H1 (cell line): ENCODE measurements at regions not wholly inside any gene's neighbourhood (a gene's known extent, or its start where the extent isn't known, plus 50 kb on each side); places are given as distances from the start of the nearest gene placed in this dataset.

Experiments
- CTCF ChIA-PET: fragments of 300-600 bp; sonication (Branson Sonifier 250); formaldehyde crosslinking; loops from one replicate; lab custom pipeline; 2021; ENCODE audit not compliant: partially characterized antibody; lab: Charles Lee
- POLR2A ChIA-PET: fragments of 300-600 bp; sonication (Branson Sonifier 250); formaldehyde crosslinking; loops from one replicate; lab custom pipeline; 2021; ENCODE audit warnings: inconsistent platforms; ENCODE audit not compliant: partially characterized antibody; lab: Charles Lee
- DNase-seq, 2 experiments: peaks; one replicate each; pipeline versions ENCODE4 v3.0.0 to v3.0.0-alpha.2; 2010 to 2022; ENCODE audit warnings: low spot score in 2 of 2, low read depth in 1 of 2, mixed read lengths in 1 of 2
- FAIRE-seq: peaks from 2 replicates; lab custom pipeline; 2011; peaks lifted over from hg19 to GRCh38; lab: Jason Lieb, UNC
- H2AFZ ChIP-seq: 2 replicates; pipeline ENCODE4 v1.8.1; 2012; ENCODE audit warnings: low read length, inconsistent platforms
- H2AK5ac ChIP-seq: 2 replicates; pipeline ENCODE4 v1.6.1; 2013; ENCODE audit warnings: low read depth, low read length
- H2BK120ac ChIP-seq: replicated peaks from 2 replicates; pipeline ENCODE3; 2013; ENCODE audit warnings: low read depth, low read length, inconsistent platforms
- H2BK12ac ChIP-seq: 2 replicates; pipeline ENCODE4 v1.6.1; 2013; ENCODE audit warnings: low read depth, low read length
- H2BK15ac ChIP-seq: 2 replicates; pipeline ENCODE4 v1.6.1; 2013; ENCODE audit warnings: low read length
- H2BK20ac ChIP-seq: 2 replicates; pipeline ENCODE4 v1.6.1; 2013; ENCODE audit warnings: low read length
- H2BK5ac ChIP-seq: 2 replicates; pipeline ENCODE4 v1.6.1; 2013; ENCODE audit warnings: low read depth, low read length
- H3K14ac ChIP-seq: 2 replicates; pipeline ENCODE4 v1.6.1; 2013; ENCODE audit warnings: inconsistent platforms; ENCODE audit not compliant: insufficient read length
- H3K18ac ChIP-seq: 2 replicates; pipeline ENCODE4 v1.6.1; 2013; ENCODE audit warnings: low read length; ENCODE audit errors: extremely low read depth
- H3K23ac ChIP-seq: 2 replicates; pipeline ENCODE4 v1.6.1; 2013; ENCODE audit warnings: inconsistent platforms; ENCODE audit not compliant: insufficient read length
- H3K23me2 ChIP-seq: 2 replicates; pipeline ENCODE4 v1.6.1; 2013; ENCODE audit warnings: low read depth, low read length
- H3K27ac ChIP-seq: 2 replicates; pipeline ENCODE4 v1.6.1; 2011; ENCODE audit warnings: low read depth, low read length, inconsistent platforms
- H3K27me3 ChIP-seq, 4 experiments: replicated peaks in 1 of 4; 1 replicate in 1 of 4; 2 replicates in 3 of 4; pipeline versions ENCODE4 v1.6.1 to v1.8.1; 2011 to 2013; ENCODE audit warnings: low read length in 3 of 4, mild to moderate bottlenecking in 3 of 4, inconsistent platforms in 2 of 4, mixed read lengths in 2 of 4, moderate library complexity in 1 of 4; ENCODE audit not compliant: control insufficient read depth in 3 of 4, insufficient read depth in 3 of 4; ENCODE audit errors: extremely low read depth in 1 of 4
- H3K36me3 ChIP-seq, 4 experiments: 2 replicates each; pipeline versions ENCODE4 v1.6.1 to v1.8.1; 2011 to 2013; ENCODE audit warnings: mild to moderate bottlenecking in 4 of 4, low read length in 3 of 4, moderate library complexity in 2 of 4, control low read depth in 1 of 4, inconsistent platforms in 1 of 4; ENCODE audit not compliant: insufficient read depth in 4 of 4, control insufficient read depth in 2 of 4
- H3K4ac ChIP-seq: replicated peaks from 2 replicates; pipeline ENCODE3; 2013; ENCODE audit warnings: low read length, low read depth, mixed read lengths, inconsistent platforms; ENCODE audit not compliant: insufficient read length
- H3K4me1 ChIP-seq, 4 experiments: replicated peaks in 1 of 4; 1 replicate in 1 of 4; 2 replicates in 3 of 4; pipeline versions ENCODE4 v1.6.1 to v1.8.1; 2011 to 2013; ENCODE audit warnings: low read length in 3 of 4, inconsistent platforms in 2 of 4, mixed read lengths in 1 of 4; ENCODE audit not compliant: insufficient read depth in 4 of 4, control insufficient read depth in 3 of 4
- H3K4me2 ChIP-seq, 2 experiments: 2 replicates each; pipeline versions ENCODE4 v1.6.1 to v1.8.1; 2011 to 2013; ENCODE audit warnings: low read depth in 2 of 2, low read length in 2 of 2, control low read depth in 1 of 2, inconsistent platforms in 1 of 2, mild to moderate bottlenecking in 1 of 2; ENCODE audit not compliant: insufficient read depth in 1 of 2
- H3K4me3 ChIP-seq, 4 experiments: fragments of 200-600, 300-600 bp in 1 of 4; sonication (generic), shearing (Covaris generic), sonication (Bioruptor Twin) in 1 of 4; 2 replicates each; pipeline versions ENCODE4 v1.5.1 to v1.8.1; 2011 to 2016; ENCODE audit warnings: low read length in 4 of 4, low read depth in 3 of 4, control low read depth in 2 of 4, inconsistent platforms in 2 of 4, mild to moderate bottlenecking in 2 of 4, mixed read lengths in 1 of 4, moderate library complexity in 1 of 4; ENCODE audit not compliant: insufficient read depth in 2 of 4; ENCODE audit errors: extremely low read depth in 1 of 4
- H3K56ac ChIP-seq: replicated peaks from 2 replicates; pipeline ENCODE3; 2013; ENCODE audit warnings: low read depth, mild to moderate bottlenecking, mixed read lengths, low read length, inconsistent platforms; ENCODE audit not compliant: insufficient read length
- H3K79me1 ChIP-seq: 2 replicates; pipeline ENCODE4 v1.6.1; 2013; ENCODE audit warnings: low read depth, low read length, control low read depth
- H3K79me2 ChIP-seq, 2 experiments: 2 replicates each; pipeline versions ENCODE4 v1.6.1 to v1.8.1; 2012 to 2013; ENCODE audit warnings: low read length in 2 of 2, mild to moderate bottlenecking in 2 of 2, inconsistent platforms in 1 of 2; ENCODE audit not compliant: insufficient read depth in 2 of 2, control insufficient read depth in 1 of 2
- H3K9ac ChIP-seq, 4 experiments: replicated peaks in 1 of 4; 1 replicate in 1 of 4; 2 replicates in 3 of 4; pipeline versions ENCODE4 v1.6.1 to v1.8.1; 2011 to 2013; ENCODE audit warnings: low read depth in 3 of 4, low read length in 3 of 4, control low read depth in 2 of 4, mild to moderate bottlenecking in 2 of 4, moderate library complexity in 2 of 4, inconsistent platforms in 1 of 4; ENCODE audit errors: extremely low read depth in 1 of 4
- H3K9me3 ChIP-seq, 2 experiments: 2 replicates each; pipeline versions ENCODE4 v1.6.1 to v1.8.1; 2012 to 2013; ENCODE audit warnings: mild to moderate bottlenecking in 2 of 2, moderate library complexity in 2 of 2, control low read depth in 1 of 2, inconsistent platforms in 1 of 2, low read depth in 1 of 2, low read length in 1 of 2, mixed read lengths in 1 of 2; ENCODE audit not compliant: insufficient read depth in 2 of 2
- H4K20me1 ChIP-seq, 2 experiments: replicated peaks in 1 of 2; 2 replicates each; pipeline versions ENCODE3 to v1.8.1; 2011 to 2013; ENCODE audit warnings: inconsistent platforms in 2 of 2, low read length in 2 of 2, mild to moderate bottlenecking in 1 of 2; ENCODE audit not compliant: insufficient read depth in 2 of 2, control insufficient read depth in 1 of 2
- H4K5ac ChIP-seq: 2 replicates; pipeline ENCODE4 v1.6.1; 2013; ENCODE audit warnings: low read length, low read depth, mixed read lengths, inconsistent platforms; ENCODE audit not compliant: insufficient read length
- H4K8ac ChIP-seq: 2 replicates; pipeline ENCODE4 v1.8.0; 2013; ENCODE audit warnings: mild to moderate bottlenecking, moderate library complexity, low read length, inconsistent platforms; ENCODE audit not compliant: insufficient read depth; ENCODE audit errors: extremely low read depth
- H4K91ac ChIP-seq: replicated peaks from 2 replicates; pipeline ENCODE3; 2013; ENCODE audit warnings: low read length, mixed read lengths, inconsistent platforms; ENCODE audit not compliant: insufficient read length
- CHD2 ChIP-seq: IDR thresholded peaks from 2 replicates; pipeline ENCODE4 v1.6.1; 2012; ENCODE audit warnings: low read length, improper control_type of control experiment
- CTBP2 ChIP-seq: IDR thresholded peaks from 2 replicates; pipeline ENCODE4 v1.7.0; 2011; ENCODE audit warnings: borderline replicate concordance, mild to moderate bottlenecking, moderate library complexity, mixed read lengths, low read length; ENCODE audit not compliant: insufficient read depth, insufficient read length
- CTCF ChIP-seq, 3 experiments: IDR thresholded peaks; 1 replicate in 2 of 3; 2 replicates in 1 of 3; pipeline versions ENCODE4 v1.5.1 to v1.6.1; 2011; ENCODE audit warnings: low read length in 3 of 3, mild to moderate bottlenecking in 3 of 3, inconsistent platforms in 2 of 3, low read depth in 1 of 3, moderate library complexity in 1 of 3; ENCODE audit not compliant: insufficient read depth in 1 of 3; ENCODE audit errors: control extremely low read depth in 1 of 3
- EGR1 ChIP-seq: IDR thresholded peaks from 2 replicates; pipeline ENCODE4 v1.6.1; 2011; ENCODE audit warnings: low read depth, low read length, borderline replicate concordance
- TCF12 ChIP-seq: IDR thresholded peaks from 2 replicates; pipeline ENCODE4 v1.6.1; 2011; ENCODE audit warnings: low read depth, mild to moderate bottlenecking, low read length
- TEAD4 ChIP-seq: IDR thresholded peaks from 2 replicates; pipeline ENCODE4 v1.6.1; 2012; ENCODE audit warnings: low read depth, low read length, inconsistent platforms, mixed read lengths
- WGBS, 2 experiments: shearing (Covaris generic) in 1 of 2; methylation state at CpG; one replicate each; pipeline versions ENCODE4 v1.1.6 to v1.1.7; 2013 to 2015; ENCODE audit warnings: low lambda C conversion rate in 2 of 2, mixed read lengths in 2 of 2, inconsistent platforms in 1 of 2, low coverage in 1 of 2, missing lambda C conversion rate in 1 of 2; ENCODE audit not compliant: insufficient replicate concordance in 2 of 2, insufficient coverage in 1 of 2, insufficient read length in 1 of 2; ENCODE audit errors: extremely low coverage in 1 of 2, missing lambda C conversion rate in 1 of 2; 5-methylcytosine and 5-hydroxymethylcytosine counted together

DNA sequence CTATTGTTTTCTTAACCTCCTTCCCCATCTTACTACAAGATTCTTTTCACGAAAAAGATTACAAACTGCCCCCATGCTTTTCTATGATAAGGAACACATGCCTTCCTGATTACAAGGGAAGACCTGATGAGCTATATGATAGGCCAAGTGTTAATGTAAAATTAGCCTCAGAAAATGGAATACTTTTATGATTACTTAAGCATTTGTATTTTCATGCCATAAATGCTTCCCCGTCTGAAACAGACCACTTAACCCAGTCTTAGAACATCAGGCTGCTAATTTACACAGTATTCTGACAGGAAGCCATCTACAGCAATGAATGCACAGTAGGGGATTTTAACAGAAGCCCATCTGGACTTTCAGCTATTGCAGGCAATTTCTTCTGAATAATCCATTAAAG lies 274.9 kb downstream of the HAO1 start:
- WGBS, 2 experiments: 84% methylated on average over 2 of the region's 2 CpGs; no CpG with 5 or more reads in 1 of the 2 experiments

More for the DNA sequence above, 274.9 kb downstream of the HAO1 start:
- Histone ChIP-seq H4K8ac (no peak overlapping the region), H4K91ac (no peak overlapping the region), H3K36me3 (no peaks in the 10 kb centered on the region), H3K4me1 (no peaks in the 10 kb centered on the region), H3K56ac (no peak overlapping the region), H3K27ac (no peak overlapping the region), H2BK5ac (no peak overlapping the region), H2BK120ac (no peak overlapping the region), H3K4me2 (no peak overlapping the region), H2BK20ac (no peak overlapping the region), H3K27me3 (no peaks in the 10 kb centered on the region), H3K23ac (no peak overlapping the region), H3K4ac (no peak overlapping the region), H2AK5ac (no peak overlapping the region), H2BK15ac (no peak overlapping the region), H2AFZ (no peak overlapping the region), H3K79me1 (no peaks in the 10 kb centered on the region), H3K79me2 (no peaks in the 10 kb centered on the region), H2BK12ac (no peak overlapping the region), H3K9me3 (peaks cover 0 to 3% of the 10 kb centered on the region in 2 experiments; a peak in 1 of 4 replicates), H4K20me1 (no peaks in the 10 kb centered on the region), H3K23me2 (no peaks in the 10 kb centered on the region; the same call in 1 of the 2 replicates), H3K18ac (no peak overlapping the region), H3K4me3 (no peak overlapping the region), H3K9ac (no peak overlapping the region), H4K5ac (no peak overlapping the region), H3K14ac (no peak overlapping the region)
- DNase-seq: no peak
- no peak for FAIRE-seq
- POLR2A ChIA-PET: no interaction called here
- no peak for TF ChIP-seq CTBP2
- TF ChIP-seq TEAD4: no peak
- TF ChIP-seq EGR1: no peak
- no peak for TF ChIP-seq TCF12
- no peak for TF ChIP-seq CHD2
- TF ChIP-seq CTCF (IDR thresholded peaks at IDR 0.05; ENCODE audit: control extremely low read depth in 1 of 3, insufficient read depth in 1 of 3, low read depth in 1 of 3, low read length in 3 of 3): no peak
- CTCF ChIA-PET: interaction anchor here (0.6 kb wide), 1 partner anchor 160 kb away, joined by 3 read pairs; no protein-coding TSS in a partner anchor
